ENCODE measurements at regions not wholly inside any gene's neighbourhood (a gene's known extent, or its start where the extent isn't known, plus 50 kb on each side); places are given as distances from the start of the nearest gene placed in this dataset.

- FAIRE-seq = peak; percentile 98
- H3K4me3 ChIP-seq (ENCODE audit: low read depth, low read length) = no peak overlapping the region
- H3K36me3 ChIP-seq (ENCODE audit: control insufficient read depth, insufficient read depth, low read length) = no peaks in the 10 kb centered on the region
- TF ChIP-seq, protein P1, sequence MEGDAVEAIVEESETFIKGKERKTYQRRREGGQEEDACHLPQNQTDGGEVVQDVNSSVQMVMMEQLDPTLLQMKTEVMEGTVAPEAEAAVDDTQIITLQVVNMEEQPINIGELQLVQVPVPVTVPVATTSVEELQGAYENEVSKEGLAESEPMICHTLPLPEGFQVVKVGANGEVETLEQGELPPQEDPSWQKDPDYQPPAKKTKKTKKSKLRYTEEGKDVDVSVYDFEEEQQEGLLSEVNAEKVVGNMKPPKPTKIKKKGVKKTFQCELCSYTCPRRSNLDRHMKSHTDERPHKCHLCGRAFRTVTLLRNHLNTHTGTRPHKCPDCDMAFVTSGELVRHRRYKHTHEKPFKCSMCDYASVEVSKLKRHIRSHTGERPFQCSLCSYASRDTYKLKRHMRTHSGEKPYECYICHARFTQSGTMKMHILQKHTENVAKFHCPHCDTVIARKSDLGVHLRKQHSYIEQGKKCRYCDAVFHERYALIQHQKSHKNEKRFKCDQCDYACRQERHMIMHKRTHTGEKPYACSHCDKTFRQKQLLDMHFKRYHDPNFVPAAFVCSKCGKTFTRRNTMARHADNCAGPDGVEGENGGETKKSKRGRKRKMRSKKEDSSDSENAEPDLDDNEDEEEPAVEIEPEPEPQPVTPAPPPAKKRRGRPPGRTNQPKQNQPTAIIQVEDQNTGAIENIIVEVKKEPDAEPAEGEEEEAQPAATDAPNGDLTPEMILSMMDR (IDR thresholded peaks at IDR 0.05; ENCODE audit: insufficient read depth, low read length, severe bottlenecking) = no peak
- DNase-seq (ENCODE audit: low read depth) = peak; percentile 100
- no peaks in the 10 kb centered on the region for H3K27me3 ChIP-seq (ENCODE audit: control insufficient read depth, insufficient read depth, low read length)
These were observed 359.8 kb downstream of the LTN1 start for GRCh38 chr21:28632755-28633408.

DNA sequence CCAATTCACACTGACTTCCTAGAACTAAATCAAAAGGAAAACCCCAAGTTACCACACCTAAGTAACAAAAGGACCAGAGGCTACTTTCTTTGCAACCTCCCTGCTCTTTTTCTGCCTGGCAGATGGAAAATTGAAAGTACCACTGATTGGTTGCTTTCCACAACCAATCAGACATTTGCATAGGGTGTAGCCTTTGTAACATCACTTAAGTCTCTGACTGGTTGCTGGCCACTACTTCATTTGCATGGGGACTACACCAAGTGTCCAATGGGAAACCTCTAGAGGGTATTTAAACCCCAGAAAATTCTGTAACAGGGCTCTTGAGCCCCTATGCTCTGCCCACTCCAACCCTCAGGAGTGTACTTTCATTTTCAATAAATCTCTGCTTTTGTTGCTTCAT, 365.0 kb downstream of the LTN1 start:
- FAIRE-seq (no peak), DNase-seq (ENCODE audit: low read depth) (no peak)
- Histone ChIP-seq H3K27me3 (ENCODE audit: control insufficient read depth, insufficient read depth, low read length) (no peaks in the 10 kb centered on the region), H3K36me3 (ENCODE audit: control insufficient read depth, insufficient read depth, low read length) (no peaks in the 10 kb centered on the region), H3K4me3 (ENCODE audit: low read depth, low read length) (no peak overlapping the region)
- TF ChIP-seq, protein P1 (IDR thresholded peaks at IDR 0.05; ENCODE audit: insufficient read depth, low read length, severe bottlenecking) = no peak

GRCh38 chr21:28627261-28627660, 365.4 kb downstream of the LTN1 start:
- DNase-seq (ENCODE audit: low read depth) = no peak
- no peak for FAIRE-seq
- H3K4me3 ChIP-seq (ENCODE audit: low read depth, low read length) = no peak overlapping the region
- H3K27me3 ChIP-seq (ENCODE audit: control insufficient read depth, insufficient read depth, low read length) = no peaks in the 10 kb centered on the region
- no peaks in the 10 kb centered on the region for H3K36me3 ChIP-seq (ENCODE audit: control insufficient read depth, insufficient read depth, low read length)
- TF ChIP-seq, protein P1 (IDR thresholded peaks at IDR 0.05; ENCODE audit: insufficient read depth, low read length, severe bottlenecking) = no peak

DNA sequence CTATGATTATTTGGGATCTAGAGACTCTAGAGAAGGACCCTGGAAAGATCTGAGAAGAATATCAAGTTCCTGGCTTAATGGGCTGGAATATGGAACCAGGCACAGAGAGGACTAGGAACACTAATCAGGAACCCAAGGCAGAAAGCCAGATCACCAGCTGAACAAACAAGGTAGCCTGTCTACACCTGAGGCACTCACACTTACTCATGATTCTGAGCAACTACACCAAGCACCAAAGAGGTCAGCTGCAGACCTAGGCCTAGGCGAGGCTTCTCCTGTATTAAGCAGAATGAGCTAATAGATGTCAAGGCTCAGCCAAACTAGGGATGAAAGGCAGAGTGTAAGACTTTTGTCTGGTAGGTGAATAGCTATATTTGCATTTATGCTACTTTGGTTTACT, 368.1 kb downstream of the LTN1 start:
- FAIRE-seq (peak; percentile 70), DNase-seq (ENCODE audit: low read depth) (peak; percentile 93)
- H3K27me3 ChIP-seq (ENCODE audit: control insufficient read depth, insufficient read depth, low read length) = no peaks in the 10 kb centered on the region
- no peak overlapping the region for H3K4me3 ChIP-seq (ENCODE audit: low read depth, low read length)
- H3K36me3 ChIP-seq (ENCODE audit: control insufficient read depth, insufficient read depth, low read length) = no peaks in the 10 kb centered on the region
- TF ChIP-seq, protein P1 (IDR thresholded peaks at IDR 0.05; ENCODE audit: insufficient read depth, low read length, severe bottlenecking) = no peak

DNA sequence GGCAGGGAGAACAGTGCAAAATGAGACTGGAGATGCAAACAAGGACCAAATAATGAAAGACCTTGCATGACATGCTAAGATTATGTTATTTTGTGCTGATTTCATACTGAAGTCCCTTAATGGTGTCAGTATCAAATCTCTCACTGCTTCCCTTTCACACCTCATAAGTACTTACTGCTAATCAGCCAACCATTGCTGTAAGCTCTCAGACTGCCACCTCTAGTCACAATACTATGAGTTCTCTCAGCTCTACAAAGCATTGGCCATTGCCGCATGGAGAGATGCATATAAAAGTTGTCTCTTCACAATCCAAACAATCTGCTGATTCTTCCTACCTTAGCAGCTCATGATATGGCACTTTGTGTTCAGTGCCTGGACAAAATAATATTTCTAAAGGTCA, 375.4 kb downstream of the LTN1 start:
- FAIRE-seq = no peak
- Histone ChIP-seq H3K36me3 (ENCODE audit: control insufficient read depth, insufficient read depth, low read length) (no peaks in the 10 kb centered on the region), H3K27me3 (ENCODE audit: control insufficient read depth, insufficient read depth, low read length) (no peaks in the 10 kb centered on the region), H3K4me3 (ENCODE audit: low read depth, low read length) (no peak overlapping the region)
- TF ChIP-seq, protein P1 (IDR thresholded peaks at IDR 0.05; ENCODE audit: insufficient read depth, low read length, severe bottlenecking) = no peak
- no peak for DNase-seq (ENCODE audit: low read depth)

DNA sequence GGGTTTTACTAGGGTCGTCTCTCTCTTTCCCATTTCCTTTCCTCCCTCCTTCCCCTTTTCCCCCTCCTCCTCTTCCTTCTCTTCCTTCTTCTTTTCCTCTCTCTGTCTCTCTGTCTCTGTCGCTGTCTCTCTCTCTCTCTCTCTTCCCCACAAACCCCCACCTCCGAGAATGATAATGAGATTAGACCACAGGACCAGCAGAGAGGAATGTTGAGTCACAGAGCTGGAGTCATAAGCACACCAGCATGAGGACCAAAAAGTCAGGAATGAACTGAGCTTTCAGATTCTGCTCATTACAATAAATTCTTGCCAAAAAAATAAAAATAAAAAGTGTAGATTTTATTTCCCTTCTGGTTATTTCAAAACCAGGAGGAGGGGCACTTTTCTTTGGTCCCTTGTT, 377.4 kb downstream of the LTN1 start:
- no peaks in the 10 kb centered on the region for H3K36me3 ChIP-seq (ENCODE audit: control insufficient read depth, insufficient read depth, low read length)
- TF ChIP-seq, protein P1 (IDR thresholded peaks at IDR 0.05; ENCODE audit: insufficient read depth, low read length, severe bottlenecking) = no peak
- no peaks in the 10 kb centered on the region for H3K27me3 ChIP-seq (ENCODE audit: control insufficient read depth, insufficient read depth, low read length)
- H3K4me3 ChIP-seq (ENCODE audit: low read depth, low read length) = no peak overlapping the region
- no peak for FAIRE-seq
- DNase-seq (ENCODE audit: low read depth) = no peak
